ENCODE measurements at regions not wholly inside any gene's neighbourhood (a gene's known extent, or its start where the extent isn't known, plus 50 kb on each side); places are given as distances from the start of the nearest gene placed in this dataset.
"Not testable (repeated sequence)": the region's sequence is repeated elsewhere in the genome, so short reads cannot be mapped to it uniquely, and the experiment has no call there.

- DNase-seq (ENCODE audit: low read depth, low spot score), result no peak
These were observed 447.8 kb upstream of the CD180 start for GRCh38 chr5:67644221-67644920.

GRCh38 chr5:67643536-67643935 is 446.9 kb upstream of the CD180 start:
- no peak for DNase-seq (ENCODE audit: low read depth, low spot score)

GRCh38 chr5:67639976-67640375 is 443.4 kb upstream of the CD180 start:
- no peak for DNase-seq (ENCODE audit: low read depth, low spot score)

- no peak for DNase-seq (ENCODE audit: low read depth, low spot score)
These were observed 442.7 kb upstream of the CD180 start for GRCh38 chr5:67639313-67639712.

- no peak for DNase-seq (ENCODE audit: low read depth, low spot score)
These were observed 440.4 kb upstream of the CD180 start for GRCh38 chr5:67636850-67637524.

- DNase-seq (ENCODE audit: low read depth, low spot score), result peak; percentile 43
These were observed 439.5 kb upstream of the CD180 start for GRCh38 chr5:67636091-67636490.

GRCh38 chr5:67627079-67627478 is 430.5 kb upstream of the CD180 start:
- not testable (repeated sequence) for DNase-seq (ENCODE audit: low read depth, low spot score)

GRCh38 chr5:67623078-67623477 is 426.5 kb upstream of the CD180 start:
- DNase-seq (ENCODE audit: low read depth, low spot score), result no peak

GRCh38 chr5:67620424-67621397 is 424.1 kb upstream of the CD180 start:
- DNase-seq (ENCODE audit: low read depth, low spot score), result no peak

- no peak for DNase-seq (ENCODE audit: low read depth, low spot score)
These were observed 423.0 kb upstream of the CD180 start for GRCh38 chr5:67619636-67620035.

GRCh38 chr5:67619235-67619634 is 422.6 kb upstream of the CD180 start:
- no peak for DNase-seq (ENCODE audit: low read depth, low spot score)

GRCh38 chr5:67617051-67617450 is 420.5 kb upstream of the CD180 start:
- no peak for DNase-seq (ENCODE audit: low read depth, low spot score)

GRCh38 chr5:67612961-67613360 is 416.4 kb upstream of the CD180 start:
- DNase-seq (ENCODE audit: low read depth, low spot score), result no peak

- no peak for DNase-seq (ENCODE audit: low read depth, low spot score)
These were observed 413.8 kb upstream of the CD180 start for GRCh38 chr5:67610186-67610912.

- DNase-seq (ENCODE audit: low read depth, low spot score), result no peak
These were observed 411.4 kb upstream of the CD180 start for GRCh38 chr5:67607958-67608357.

- DNase-seq (ENCODE audit: low read depth, low spot score), result no peak
These were observed 410.0 kb upstream of the CD180 start for GRCh38 chr5:67606586-67606947.

GRCh38 chr5:67605730-67606585 is 409.4 kb upstream of the CD180 start:
- no peak for DNase-seq (ENCODE audit: low read depth, low spot score)

GRCh38 chr5:67591491-67591890 is 394.9 kb upstream of the CD180 start:
- no peak for DNase-seq (ENCODE audit: low read depth, low spot score)

- peak; percentile 9 for DNase-seq (ENCODE audit: low read depth, low spot score)
These were observed 391.8 kb upstream of the CD180 start for GRCh38 chr5:67588389-67588788.

- DNase-seq (ENCODE audit: low read depth, low spot score), result no peak
These were observed 384.6 kb upstream of the CD180 start for GRCh38 chr5:67581203-67581602.

- peak; percentile 23 for DNase-seq (ENCODE audit: low read depth, low spot score)
These were observed 381.4 kb upstream of the CD180 start for GRCh38 chr5:67578011-67578410.
